Lower lobe of right lung (tissue), 2 donors: ENCODE measurements at regions not wholly inside any gene's neighbourhood (a gene's known extent, or its start where the extent isn't known, plus 50 kb on each side); places are given as distances from the start of the nearest gene placed in this dataset.

Source experiments
- ATAC-seq, 2 donors: fragments of 200-7000 bp; cut with Tn5 transposase; one replicate each; pipeline ENCODE4 v1.9.1; 2020 to 2022; ENCODE audit warnings: mild to moderate bottlenecking in 2 of 2, moderate library complexity in 2 of 2
- DNase-seq: peaks from one replicate; pipeline ENCODE4 v3.0.0-alpha.2; 2020
- H3K27ac ChIP-seq: fragments of 200-600 bp; one replicate; pipeline ENCODE4 v1.8.0; 2022
- H3K27me3 ChIP-seq: fragments of 200-600 bp; one replicate; pipeline ENCODE4 v1.8.0; 2022; ENCODE audit warnings: low read depth
- H3K36me3 ChIP-seq: fragments of 200-600 bp; one replicate; pipeline ENCODE4 v1.8.0; 2022; ENCODE audit warnings: mild to moderate bottlenecking
- H3K4me1 ChIP-seq: fragments of 200-600 bp; one replicate; pipeline ENCODE4 v1.8.0; 2022
- H3K4me3 ChIP-seq: fragments of 200-600 bp; one replicate; pipeline ENCODE4 v1.8.0; 2022; ENCODE audit warnings: mild to moderate bottlenecking
- H3K9me3 ChIP-seq: fragments of 200-600 bp; one replicate; pipeline ENCODE4 v1.8.0; 2022
- CTCF ChIP-seq: fragments of 200-600 bp; IDR thresholded peaks from one replicate; pipeline ENCODE4 v1.8.0; 2022; ENCODE audit warnings: antibody characterized with exemption, mild to moderate bottlenecking
- intact Hi-C: fragments of 100-400 bp; cut with DNase I; formaldehyde crosslinking; loops from one replicate; pipeline ENCODE4 v1.11.0; 2022
- donor health status: DM: no; HTN: yes; CAD: no; lungs with severe emphysema.

GRCh38 chr1:112267206-112267605 lies 128.8 kb upstream of the CTTNBP2NL start:
- Histone ChIP-seq H3K36me3 (no peaks in the 10 kb centered on the region), H3K4me1 (peaks cover 27% of the 10 kb centered on the region), H3K27me3 (no peaks in the 10 kb centered on the region), H3K27ac (no peak overlapping the region), H3K9me3 (no peaks in the 10 kb centered on the region), H3K4me3 (no peak overlapping the region)
- intact Hi-C loops: no loop called here
- no peak for DNase-seq
- TF ChIP-seq CTCF: no peak
- ATAC-seq: no peak

DNA sequence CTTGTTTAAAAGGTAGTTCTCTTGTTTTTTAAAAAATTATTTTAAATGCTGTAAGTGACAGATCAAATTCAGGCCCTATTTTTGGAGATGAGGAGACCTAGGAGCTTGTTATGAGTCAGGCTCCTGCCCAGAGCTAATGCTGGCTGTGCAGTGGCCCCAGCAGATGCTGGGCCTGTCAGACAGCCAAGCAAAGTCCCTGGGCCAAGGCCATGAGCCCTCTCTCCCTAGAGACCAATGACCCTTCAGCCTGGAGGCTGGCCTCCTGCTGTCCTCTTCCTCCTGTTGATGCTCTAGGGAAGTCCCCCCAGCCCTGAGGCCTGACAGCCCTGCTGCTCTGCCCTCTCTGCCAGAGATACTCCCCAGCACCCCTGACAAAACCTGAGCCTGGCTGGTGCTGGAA lies 128.1 kb upstream of the CTTNBP2NL start:
- peaks cover 27% of the 10 kb centered on the region for H3K4me1 ChIP-seq
- intact Hi-C loops: no loop called here
- DNase-seq (no peak), ATAC-seq (peak; percentile 40 to 57)
- H3K36me3 ChIP-seq: no peaks in the 10 kb centered on the region
- no peak overlapping the region for H3K4me3 ChIP-seq
- H3K9me3 ChIP-seq: no peaks in the 10 kb centered on the region
- no peak overlapping the region for H3K27ac ChIP-seq
- H3K27me3 ChIP-seq: no peaks in the 10 kb centered on the region
- no peak for TF ChIP-seq CTCF

DNA sequence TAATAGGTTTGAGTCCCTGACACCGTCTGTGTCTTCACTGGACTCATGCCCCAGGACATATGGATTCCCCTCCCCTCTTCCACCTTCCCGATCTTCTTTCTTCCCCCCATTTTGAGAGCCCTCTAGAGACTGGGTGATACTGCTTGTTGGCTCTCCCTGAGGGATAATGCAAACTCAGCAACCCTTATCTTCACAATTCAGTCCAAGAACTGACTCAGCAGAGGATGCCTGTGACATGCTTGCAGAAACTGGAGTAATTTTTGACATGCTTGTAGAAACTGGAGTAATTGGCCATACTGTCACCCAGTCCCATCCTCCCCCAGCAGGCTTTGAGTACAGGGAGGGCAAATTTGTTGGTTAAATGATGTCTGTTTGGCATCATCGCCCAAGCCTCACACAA lies 127.6 kb upstream of the CTTNBP2NL start:
- no peaks in the 10 kb centered on the region for H3K36me3 ChIP-seq
- H3K27me3 ChIP-seq: no peaks in the 10 kb centered on the region
- intact Hi-C loops: no loop called here
- H3K4me3 ChIP-seq: no peak overlapping the region
- H3K9me3 ChIP-seq: no peaks in the 10 kb centered on the region
- TF ChIP-seq CTCF: no peak
- peaks cover 24% of the 10 kb centered on the region for H3K4me1 ChIP-seq
- ATAC-seq (peak in 1 of 2 donors; percentile 16), DNase-seq (no peak)
- H3K27ac ChIP-seq: no peak overlapping the region

DNA sequence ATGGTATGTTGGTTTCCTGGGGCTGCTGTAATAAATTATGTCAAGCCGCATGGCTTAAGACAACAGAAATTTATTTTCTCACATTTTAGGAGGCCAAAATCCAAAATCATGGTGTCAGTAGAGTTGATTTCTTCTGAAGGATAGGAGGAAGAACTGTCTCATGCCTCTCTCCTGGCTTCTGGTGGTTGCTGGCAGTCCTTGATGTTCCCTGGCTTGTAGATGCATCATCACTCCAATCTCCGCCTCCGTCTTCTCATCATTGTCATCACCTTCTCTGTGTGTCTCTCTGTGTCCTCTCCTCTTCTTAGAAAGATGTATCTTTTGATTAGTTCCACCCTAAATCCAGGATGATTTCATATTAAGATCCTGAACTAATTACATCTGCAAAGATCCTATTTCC lies 124.7 kb upstream of the CTTNBP2NL start:
- no peaks in the 10 kb centered on the region for H3K36me3 ChIP-seq
- intact Hi-C loops: no loop called here
- ATAC-seq (no peak), DNase-seq (no peak)
- no peaks in the 10 kb centered on the region for H3K27me3 ChIP-seq
- TF ChIP-seq CTCF: no peak
- H3K4me1 ChIP-seq: peaks cover 7% of the 10 kb centered on the region
- no peaks in the 10 kb centered on the region for H3K9me3 ChIP-seq
- H3K27ac ChIP-seq: no peak overlapping the region
- no peak overlapping the region for H3K4me3 ChIP-seq

DNA sequence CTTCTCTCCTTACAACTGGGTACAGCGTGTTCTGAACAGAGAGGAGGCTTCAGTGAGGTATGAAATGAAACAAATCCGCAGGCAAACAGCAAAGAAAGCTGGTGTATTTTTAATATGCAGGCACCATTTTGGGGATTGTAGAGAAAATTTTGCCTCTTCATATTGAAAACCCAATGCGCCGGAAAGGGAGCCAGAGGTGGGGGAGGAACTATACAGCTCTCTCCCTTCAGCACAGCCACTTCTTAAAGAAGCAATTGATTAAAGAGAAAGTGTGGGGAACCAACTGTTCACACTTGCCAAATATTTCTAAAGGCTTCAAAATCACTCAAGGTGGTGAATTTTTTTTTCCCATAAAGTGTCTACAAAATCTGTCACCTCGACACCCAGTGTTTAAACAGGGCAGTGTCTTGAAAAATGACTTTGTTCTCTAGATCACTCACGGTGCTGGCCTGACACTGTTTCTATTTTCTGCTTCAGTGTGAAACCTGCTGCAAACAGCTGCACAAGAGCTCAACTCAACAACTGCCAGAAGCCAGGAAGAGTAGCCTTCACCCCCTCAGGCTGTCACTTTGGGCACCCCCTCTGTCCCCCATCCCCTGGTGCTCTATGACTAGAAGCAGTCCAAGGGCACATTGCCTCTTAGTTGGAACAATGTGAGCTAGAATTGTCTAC lies 123.8 kb upstream of the CTTNBP2NL start:
- no peak for DNase-seq
- Histone ChIP-seq H3K27ac (no peak overlapping the region), H3K4me3 (no peak overlapping the region), H3K27me3 (no peaks in the 10 kb centered on the region), H3K9me3 (no peaks in the 10 kb centered on the region), H3K36me3 (no peaks in the 10 kb centered on the region), H3K4me1 (peaks cover 5% of the 10 kb centered on the region)
- intact Hi-C loops: no loop called here
- no peak for ATAC-seq
- TF ChIP-seq CTCF: no peak
